ENCODE measurements at regions not wholly inside any gene's neighbourhood (a gene's known extent, or its start where the extent isn't known, plus 50 kb on each side); places are given as distances from the start of the nearest gene placed in this dataset.
"Not testable (repeated sequence)": the region's sequence is repeated elsewhere in the genome, so short reads cannot be mapped to it uniquely, and the experiment has no call there.

GRCh38 chr2:72078773-72079172 lies 68.9 kb downstream of the CYP26B1 start:
- no peak for FAIRE-seq

GRCh38 chr2:72077702-72078169 lies 69.9 kb downstream of the CYP26B1 start:
- no peak for FAIRE-seq

- FAIRE-seq: not testable (repeated sequence)
Measured at GRCh38 chr2:72073373-72073772, 74.3 kb downstream of the CYP26B1 start.

GRCh38 chr2:72064197-72064596 lies 83.5 kb downstream of the CYP26B1 start:
- FAIRE-seq: not testable (repeated sequence)

- FAIRE-seq: no peak
Measured at GRCh38 chr2:72062336-72062735, 85.3 kb downstream of the CYP26B1 start.

GRCh38 chr2:72057308-72057707 lies 90.4 kb downstream of the CYP26B1 start:
- FAIRE-seq: no peak

- FAIRE-seq: no peak
Measured at GRCh38 chr2:72051971-72052505, 95.6 kb downstream of the CYP26B1 start.

- no peak for FAIRE-seq
Measured at GRCh38 chr2:72051204-72051603, 96.5 kb downstream of the CYP26B1 start.

- no peak for FAIRE-seq
Measured at GRCh38 chr2:72050734-72051133, 96.9 kb downstream of the CYP26B1 start.

GRCh38 chr2:72048881-72049477 lies 98.7 kb downstream of the CYP26B1 start:
- peak; percentile 17 for FAIRE-seq

- no peak for FAIRE-seq
Measured at GRCh38 chr2:72043985-72044384, 103.7 kb downstream of the CYP26B1 start.

GRCh38 chr2:72041638-72042111 lies 106.0 kb downstream of the CYP26B1 start:
- FAIRE-seq: no peak

GRCh38 chr2:72040629-72041571 lies 106.8 kb downstream of the CYP26B1 start:
- FAIRE-seq: no peak

- no peak for FAIRE-seq
Measured at GRCh38 chr2:72038524-72038923, 109.1 kb downstream of the CYP26B1 start.

GRCh38 chr2:72037261-72037666 lies 110.4 kb downstream of the CYP26B1 start:
- no peak for FAIRE-seq

GRCh38 chr2:72036595-72036994 lies 111.1 kb downstream of the CYP26B1 start:
- no peak for FAIRE-seq

- FAIRE-seq: no peak
Measured at GRCh38 chr2:72036173-72036545, 111.5 kb downstream of the CYP26B1 start.

GRCh38 chr2:72035518-72036172 lies 112.0 kb downstream of the CYP26B1 start:
- FAIRE-seq: no peak

- no peak for FAIRE-seq
Measured at GRCh38 chr2:72034353-72035095, 113.1 kb downstream of the CYP26B1 start.

GRCh38 chr2:72033636-72034035 lies 114.0 kb downstream of the CYP26B1 start:
- FAIRE-seq: no peak

GRCh38 chr2:72032481-72033041 lies 115.1 kb downstream of the CYP26B1 start:
- FAIRE-seq: no peak

All from G401.6 (cell line).